MCF 10A (cell line): ENCODE measurements at regions not wholly inside any gene's neighbourhood (a gene's known extent, or its start where the extent isn't known, plus 50 kb on each side); places are given as distances from the start of the nearest gene placed in this dataset.

Source experiments
- BruUV-seq: library from RNA; stranded (reverse); fragments of 400-500 nt; replicated peaks from 2 replicates; lab custom pipeline; 2021; lab: Mats Ljungman, UMichigan
- CTCF ChIA-PET: fragments of 300-600 bp; sonication (Branson Sonifier 250); formaldehyde crosslinking; extraction: SDS; loops from one replicate; lab custom pipeline; 2021; ENCODE audit warnings: antibody characterized with exemption, inconsistent platforms; lab: Yijun Ruan, JAX
- POLR2A ChIA-PET: fragments of 300-600, 350-650 bp; sonication (Branson Sonifier 250); formaldehyde crosslinking; extraction: SDS; loops from one replicate; lab custom pipeline; 2020; ENCODE audit warnings: antibody characterized with exemption, inconsistent platforms; lab: Yijun Ruan, JAX
- DNase-seq: peaks from one replicate; pipeline ENCODE4 v3.0.0-alpha.2; 2018; ENCODE audit not compliant: unreplicated experiment
- H3K27ac Mint-ChIP-seq: one replicate; pipeline ENCODE4 v1.8.0; 2022; ENCODE audit warnings: mild to moderate bottlenecking, low read depth, mixed read lengths; ENCODE audit not compliant: unreplicated experiment
- H3K27me3 Mint-ChIP-seq: one replicate; pipeline ENCODE4 v1.8.0; 2022; ENCODE audit warnings: mixed read lengths; ENCODE audit not compliant: insufficient read depth, unreplicated experiment
- H3K36me3 Mint-ChIP-seq: one replicate; pipeline ENCODE4 v1.8.0; 2022; ENCODE audit warnings: mild to moderate bottlenecking, moderate library complexity, mixed read lengths; ENCODE audit not compliant: insufficient read depth, unreplicated experiment
- H3K4me1 Mint-ChIP-seq: one replicate; pipeline ENCODE4 v1.8.0; 2022; ENCODE audit warnings: mixed read lengths; ENCODE audit not compliant: insufficient read depth, unreplicated experiment
- H3K4me3 Mint-ChIP-seq: one replicate; pipeline ENCODE4 v1.8.0; 2022; ENCODE audit warnings: mild to moderate bottlenecking, moderate library complexity, mixed read lengths; ENCODE audit not compliant: unreplicated experiment
- H3K9me3 Mint-ChIP-seq: one replicate; pipeline ENCODE4 v1.8.0; 2022; ENCODE audit warnings: mixed read lengths; ENCODE audit not compliant: unreplicated experiment
- CTCF ChIP-seq: fragments of 200-600 bp; IDR thresholded peaks from one replicate; pipeline ENCODE4 v1.8.0; 2022; ENCODE audit warnings: antibody characterized with exemption, mild to moderate bottlenecking; ENCODE audit not compliant: unreplicated experiment
- intact Hi-C: fragments of 100-400 bp; cut with micrococcal nuclease; formaldehyde crosslinking; loops from 2 replicates; pipeline ENCODE4 v1.14.1; 2022

- no peak for DNase-seq
- H3K4me3 Mint-ChIP-seq, result no peak overlapping the region
- intact Hi-C loops, result no loop called here
- no TSS peak for BruUV-seq
- peaks cover 14% of the 10 kb centered on the region for H3K9me3 Mint-ChIP-seq
- H3K27ac Mint-ChIP-seq, result no peak overlapping the region
- H3K27me3 Mint-ChIP-seq, result no peaks in the 10 kb centered on the region
- peaks cover 3% of the 10 kb centered on the region for H3K4me1 Mint-ChIP-seq
- ChIA-PET CTCF (interaction anchor here (0.7 to 1.1 kb wide), 2 partner anchors 16 to 250 kb away, joined by 3 to 6 read pairs; no protein-coding TSS in a partner anchor), POLR2A (interaction anchor here (0.6 kb wide), 1 partner anchor 139 kb away, joined by 3 read pairs; no protein-coding TSS in a partner anchor)
- no peaks in the 10 kb centered on the region for H3K36me3 Mint-ChIP-seq
- TF ChIP-seq CTCF, result no peak
Observed at GRCh38 chr1:181174861-181175260, 86.4 kb downstream of the IER5 start.

DNA sequence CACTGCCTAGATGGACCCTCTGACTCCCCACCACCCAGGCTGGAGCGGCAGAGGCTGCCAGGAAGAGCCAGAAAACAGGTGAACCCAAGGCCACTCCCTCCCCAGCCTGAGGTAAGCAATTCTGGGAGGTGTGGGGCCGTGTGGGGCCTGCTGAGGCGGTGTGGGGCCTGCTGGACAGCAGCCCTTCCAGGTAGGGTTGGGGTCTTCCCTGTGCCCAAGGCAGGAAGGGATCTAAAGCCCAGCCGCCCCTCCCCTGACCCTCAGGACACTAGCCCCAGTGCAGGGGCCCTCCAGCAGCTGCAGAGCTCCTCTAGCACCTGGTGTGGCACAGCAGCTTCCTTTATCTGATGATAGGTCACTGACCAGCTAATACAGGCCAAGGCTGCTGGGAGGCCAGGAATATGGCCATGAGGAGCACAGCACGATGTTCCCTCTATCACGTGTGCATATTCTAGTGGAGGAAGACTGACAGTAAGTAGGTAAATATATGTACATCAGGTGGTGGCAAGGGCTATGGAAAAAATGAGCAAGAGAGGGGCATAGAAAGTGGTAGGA, 86.9 kb downstream of the IER5 start:
- H3K27ac Mint-ChIP-seq, result no peak overlapping the region
- peaks cover 14% of the 10 kb centered on the region for H3K9me3 Mint-ChIP-seq
- CTCF ChIA-PET, result interaction anchor here (0.9 to 2.3 kb wide), 5 partner anchors 8 to 313 kb away, joined by 3 to 10 read pairs (median 6); no protein-coding TSS in a partner anchor
- H3K36me3 Mint-ChIP-seq, result no peaks in the 10 kb centered on the region
- TF ChIP-seq CTCF, result no peak
- peaks cover 9% of the 10 kb centered on the region for H3K4me1 Mint-ChIP-seq
- DNase-seq, result no peak
- POLR2A ChIA-PET, result interaction anchor here (0.6 kb wide), 2 partner anchors 43 to 139 kb away, joined by 3 read pairs; no protein-coding TSS in a partner anchor
- BruUV-seq, result no TSS peak
- intact Hi-C loops, result no loop called here
- H3K27me3 Mint-ChIP-seq, result no peaks in the 10 kb centered on the region
- H3K4me3 Mint-ChIP-seq, result no peak overlapping the region

- Mint-ChIP-seq H3K4me3 (no peak overlapping the region), H3K9me3 (peaks cover 11% of the 10 kb centered on the region), H3K4me1 (peaks cover 9% of the 10 kb centered on the region), H3K27me3 (no peaks in the 10 kb centered on the region), H3K36me3 (no peaks in the 10 kb centered on the region), H3K27ac (no peak overlapping the region)
- POLR2A ChIA-PET, result interaction anchor here (0.7 kb wide), 1 partner anchor 282 kb away, joined by 3 read pairs; no protein-coding TSS in a partner anchor
- TF ChIP-seq CTCF, result no peak
- intact Hi-C loops, result no loop called here
- no peak for DNase-seq
- CTCF ChIA-PET, result interaction anchor here (0.6 to 2.3 kb wide), 8 partner anchors 8 to 313 kb away, joined by 3 to 10 read pairs (median 6); no protein-coding TSS in a partner anchor
- no TSS peak for BruUV-seq
Observed at GRCh38 chr1:181175955-181176354, 87.5 kb downstream of the IER5 start.

GRCh38 chr1:181178241-181178879, 89.9 kb downstream of the IER5 start:
- no peak overlapping the region for H3K27ac Mint-ChIP-seq
- H3K4me3 Mint-ChIP-seq, result no peak overlapping the region
- no peak for TF ChIP-seq CTCF
- BruUV-seq, result no TSS peak
- peaks cover 8% of the 10 kb centered on the region for H3K27me3 Mint-ChIP-seq
- DNase-seq, result no peak
- peaks cover 3% of the 10 kb centered on the region for H3K9me3 Mint-ChIP-seq
- peaks cover 9% of the 10 kb centered on the region for H3K4me1 Mint-ChIP-seq
- no peaks in the 10 kb centered on the region for H3K36me3 Mint-ChIP-seq
- CTCF ChIA-PET, result interaction anchor here (0.8 to 2.6 kb wide), 3 partner anchors 8 to 252 kb away, joined by 3 to 16 read pairs (median 16); no protein-coding TSS in a partner anchor
- POLR2A ChIA-PET, result no interaction called here
- intact Hi-C loops, result no loop called here
